Stimulated activated CD4-positive, alpha-beta T cell treated with anti-CD3 and anti-CD28 coated beads, Interleukin-1b, Interleukin-23, amount 100 ng/mL, for 1 hour (primary cell): ENCODE measurements at regions not wholly inside any gene's neighbourhood (a gene's known extent, or its start where the extent isn't known, plus 50 kb on each side); places are given as distances from the start of the nearest gene placed in this dataset.

ENCODE experiments used
- DNase-seq, 2 donors: peaks; one replicate each; pipeline ENCODE4 v3.0.0-alpha.2; 2020; ENCODE audit warnings: low read depth in 2 of 2

DNA sequence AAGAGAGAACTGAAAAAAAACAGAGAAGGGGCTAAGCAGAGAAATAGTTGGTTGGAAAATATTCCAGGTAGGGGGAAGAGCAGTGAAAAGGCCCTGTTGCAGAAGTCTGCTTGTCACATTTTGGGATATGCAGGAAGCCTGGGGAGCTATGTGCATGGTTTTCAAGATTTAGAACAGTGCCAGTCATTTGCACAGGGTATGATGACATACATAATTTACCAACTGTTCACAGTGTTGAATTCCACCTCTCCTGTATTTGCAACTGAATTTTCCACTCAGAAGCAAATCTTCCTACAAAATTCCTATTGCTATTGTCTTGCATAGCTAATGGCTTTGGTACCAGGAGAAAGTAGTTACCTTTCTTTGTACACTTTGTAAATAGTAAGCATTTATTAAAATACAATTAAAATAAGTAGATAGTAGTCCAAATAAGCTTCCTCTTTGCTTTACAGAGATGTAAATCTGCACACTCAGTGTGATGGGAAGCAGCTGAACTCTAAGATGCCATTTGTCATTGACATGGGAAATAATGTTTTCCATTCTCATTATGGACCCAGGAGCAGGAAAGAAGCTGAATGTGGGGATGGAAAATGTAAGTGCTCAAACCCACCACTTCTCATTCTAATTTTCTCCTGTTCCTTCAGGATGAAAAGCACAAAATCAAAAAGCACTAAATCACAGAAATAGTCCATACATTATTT lies 177.4 kb downstream of the BTG1 start:
- no peak for DNase-seq

DNA sequence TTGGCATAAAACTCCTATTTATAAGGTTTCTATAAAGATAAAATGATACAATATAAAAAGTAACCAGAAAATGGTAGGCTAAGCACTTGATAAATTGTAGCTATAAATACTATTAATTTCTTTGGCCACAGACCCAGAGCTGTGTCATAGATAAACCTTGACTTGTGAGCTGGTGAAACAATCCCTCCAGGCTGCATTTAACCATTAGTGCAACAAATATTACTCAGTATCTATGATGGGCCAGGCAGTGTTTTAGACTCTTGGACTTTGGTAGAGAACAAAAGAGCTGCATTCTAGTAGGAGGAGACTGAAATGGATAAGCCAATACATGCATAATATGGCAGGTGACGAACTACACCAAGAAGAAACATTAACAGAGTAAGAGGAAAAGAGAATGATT lies 178.1 kb downstream of the BTG1 start:
- no peak for DNase-seq

DNA sequence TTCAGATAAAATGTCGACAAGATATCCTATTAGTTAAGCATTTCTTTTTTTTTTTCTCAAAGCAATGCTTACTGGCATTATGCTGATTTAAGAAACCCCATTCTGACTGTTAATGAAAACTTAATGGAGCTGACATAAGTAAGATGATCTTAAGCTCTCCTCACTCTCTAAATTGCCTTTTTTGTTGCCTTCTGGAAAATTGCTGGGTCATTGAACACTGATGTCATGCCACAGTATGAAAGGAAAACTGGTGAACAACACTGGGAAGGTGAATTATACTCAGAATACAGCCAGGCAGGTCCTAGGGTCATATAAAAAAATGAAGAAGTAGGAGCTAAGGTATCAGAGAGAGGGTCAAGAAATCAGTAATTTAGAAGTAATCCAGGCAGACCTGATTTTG lies 179.9 kb downstream of the BTG1 start:
- no peak for DNase-seq

DNA sequence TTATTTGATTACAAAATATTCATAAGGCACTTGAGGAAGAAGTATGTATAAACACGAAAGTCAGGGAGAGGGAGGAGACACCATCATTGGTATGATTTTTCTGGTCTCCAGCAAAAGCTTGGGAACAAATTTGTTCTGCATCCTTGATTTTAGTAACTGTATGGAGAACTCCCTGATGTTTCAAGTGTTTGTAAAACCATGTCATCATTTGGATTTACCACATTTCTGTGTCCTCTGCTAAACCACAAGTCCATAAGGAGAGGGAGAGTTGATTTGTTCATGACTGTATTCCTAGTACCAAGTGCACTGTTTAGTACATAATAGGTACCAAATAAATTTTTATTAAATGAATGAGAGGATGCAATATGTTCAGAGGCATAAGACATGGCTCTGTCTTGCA lies 181.1 kb downstream of the BTG1 start:
- DNase-seq, result no peak

DNA sequence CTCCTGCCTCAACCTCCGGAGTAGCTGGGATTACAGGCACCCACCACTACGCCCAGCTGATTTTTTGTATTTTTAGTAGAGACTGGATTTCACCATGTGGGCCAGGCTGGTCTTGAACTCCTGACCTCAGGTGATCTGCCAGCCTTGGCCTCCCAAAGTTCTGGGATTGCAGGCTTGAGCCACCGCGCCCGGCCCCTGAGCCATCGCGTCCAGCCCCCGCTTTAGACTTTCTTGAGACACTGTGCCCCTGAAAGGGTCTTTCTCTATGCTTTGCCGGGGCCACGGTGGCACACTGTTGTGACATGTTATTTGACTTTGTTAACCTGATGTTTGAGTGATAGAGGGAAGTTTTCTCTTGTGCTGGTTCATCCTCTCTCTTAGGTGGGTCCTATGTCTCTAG lies 186.4 kb downstream of the BTG1 start:
- DNase-seq, result no peak

DNA sequence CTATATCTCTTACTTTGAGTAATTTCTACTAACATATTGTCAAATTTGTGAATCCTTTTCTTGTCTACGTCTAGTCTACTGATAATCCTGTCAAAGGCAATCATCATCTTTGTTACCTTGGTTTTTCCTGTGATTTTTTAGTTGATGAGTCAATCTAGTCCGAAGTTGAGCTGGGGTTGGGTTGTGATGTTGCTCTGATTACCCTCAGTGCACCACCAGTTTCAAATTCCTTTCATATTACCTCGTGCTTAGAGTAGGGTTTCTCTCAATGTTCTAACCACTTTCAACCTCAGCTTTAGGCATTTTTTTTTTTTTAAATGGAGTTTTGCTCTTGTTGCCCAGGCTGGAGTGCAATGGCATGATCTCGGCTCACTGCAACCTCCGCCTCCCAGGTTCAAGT lies 186.8 kb downstream of the BTG1 start:
- DNase-seq, result no peak

DNA sequence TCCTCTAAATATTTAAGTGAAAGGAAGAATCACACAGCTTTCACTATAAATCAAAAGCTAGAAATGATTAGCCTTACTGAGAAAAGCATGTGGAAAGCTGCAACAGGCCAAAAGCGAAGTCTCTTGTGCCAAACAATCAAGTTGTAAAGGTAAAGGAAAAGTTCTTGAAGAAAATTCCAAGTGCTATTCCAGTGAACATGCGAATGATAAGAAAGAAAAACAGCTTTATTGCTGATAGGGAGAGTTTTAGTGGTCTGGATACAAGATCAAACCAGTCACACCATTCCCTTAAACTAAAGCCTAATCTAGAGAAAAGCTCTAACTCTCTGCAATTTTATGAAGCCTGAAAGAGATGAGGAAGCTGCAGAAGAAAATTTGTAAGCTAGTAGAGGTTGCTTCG lies 190.9 kb downstream of the BTG1 start:
- no peak for DNase-seq

DNA sequence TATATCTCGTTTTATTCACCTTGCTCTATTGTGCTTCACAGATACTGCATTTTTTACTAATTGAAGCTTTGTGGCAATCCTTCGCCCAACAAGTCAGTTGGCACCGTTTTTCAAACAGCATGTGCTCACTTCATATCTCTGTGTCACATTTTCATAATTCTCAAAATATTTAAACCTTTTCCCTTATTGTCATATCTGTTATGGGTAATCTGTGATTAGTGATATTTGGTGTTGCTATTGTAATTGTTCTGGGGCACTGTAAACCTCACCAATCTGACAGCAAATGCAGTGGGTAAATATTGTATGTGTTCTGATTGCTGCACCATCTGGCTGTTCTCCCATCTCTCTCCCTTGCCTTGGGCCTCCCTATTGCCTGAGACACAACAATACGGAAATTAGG lies 191.3 kb downstream of the BTG1 start:
- DNase-seq, result no peak

DNA sequence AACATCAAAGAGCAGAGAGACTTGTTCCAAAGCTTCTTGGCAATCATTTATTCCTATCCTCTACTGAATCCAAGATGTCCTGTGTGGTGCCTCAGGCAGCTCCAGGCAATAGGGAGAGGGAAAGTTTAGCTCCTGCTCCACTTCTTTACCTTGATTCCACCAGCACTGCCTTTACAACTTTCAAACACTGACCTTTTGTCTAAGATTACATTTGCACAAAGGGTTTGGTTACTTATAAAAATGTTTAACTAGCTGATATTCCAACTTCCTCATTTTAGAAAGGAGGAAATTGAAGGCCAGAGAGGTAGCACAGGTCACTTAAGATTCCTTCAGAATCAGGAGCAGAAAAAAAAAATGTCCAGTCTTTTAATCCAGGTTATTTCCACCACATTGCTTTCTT lies 192.7 kb downstream of the BTG1 start:
- no peak for DNase-seq

DNA sequence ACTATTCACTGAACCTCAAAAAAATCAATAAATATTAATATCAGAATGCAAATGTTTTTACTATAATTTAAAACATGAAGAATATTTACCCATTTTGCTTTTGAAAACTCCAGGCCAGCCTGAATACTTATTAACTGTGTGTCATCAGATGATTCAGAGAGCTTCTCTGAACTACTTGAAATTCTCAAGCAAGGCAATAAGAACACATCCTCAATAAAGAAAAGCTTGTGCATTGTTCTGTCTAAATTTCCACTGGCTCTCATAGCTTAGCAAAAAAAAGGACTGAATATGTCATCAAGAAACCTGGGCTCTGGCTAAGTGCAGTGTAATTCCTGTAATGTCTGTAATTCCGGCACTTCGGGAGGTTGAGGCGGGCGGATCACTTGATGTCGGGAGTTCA lies 194.1 kb downstream of the BTG1 start:
- DNase-seq, result no peak

DNA sequence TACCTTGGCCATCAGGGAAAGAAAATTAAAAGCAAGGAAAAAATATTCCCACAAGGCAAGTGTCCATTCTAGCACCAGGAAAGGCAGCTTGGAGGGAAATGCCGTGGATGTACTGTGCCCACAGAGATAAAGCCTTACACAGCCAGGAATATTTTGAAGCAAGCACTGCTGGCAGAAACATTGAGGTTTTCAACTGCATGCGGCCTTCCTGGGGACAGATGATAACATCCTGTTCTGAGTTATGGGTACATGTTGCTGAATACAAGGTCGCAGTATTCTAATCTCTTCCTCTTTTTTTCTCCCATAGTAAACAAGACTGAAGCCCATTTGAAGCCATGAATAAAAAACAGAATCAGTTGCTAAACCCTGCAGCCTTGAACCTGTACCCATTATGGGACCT lies 197.1 kb downstream of the BTG1 start:
- DNase-seq, result no peak

DNA sequence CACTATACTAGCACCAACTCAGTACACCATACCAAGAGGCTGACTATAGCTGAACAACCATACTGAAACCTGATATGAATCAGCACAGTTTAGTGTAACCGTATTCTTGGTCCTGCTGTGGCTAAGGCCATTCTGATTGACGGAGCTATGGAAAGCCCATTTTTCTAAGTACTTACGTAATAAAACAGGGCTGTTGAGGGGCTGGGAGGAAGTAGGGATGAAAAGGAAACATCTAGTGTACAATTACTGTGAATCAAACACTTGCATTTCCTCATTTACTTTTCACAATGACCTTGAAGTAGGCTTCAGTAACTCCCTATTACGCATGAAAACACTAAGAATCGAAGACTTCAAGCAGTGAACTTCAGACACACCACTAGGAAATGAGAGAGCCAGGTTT lies 198.2 kb downstream of the BTG1 start:
- DNase-seq, result no peak

DNA sequence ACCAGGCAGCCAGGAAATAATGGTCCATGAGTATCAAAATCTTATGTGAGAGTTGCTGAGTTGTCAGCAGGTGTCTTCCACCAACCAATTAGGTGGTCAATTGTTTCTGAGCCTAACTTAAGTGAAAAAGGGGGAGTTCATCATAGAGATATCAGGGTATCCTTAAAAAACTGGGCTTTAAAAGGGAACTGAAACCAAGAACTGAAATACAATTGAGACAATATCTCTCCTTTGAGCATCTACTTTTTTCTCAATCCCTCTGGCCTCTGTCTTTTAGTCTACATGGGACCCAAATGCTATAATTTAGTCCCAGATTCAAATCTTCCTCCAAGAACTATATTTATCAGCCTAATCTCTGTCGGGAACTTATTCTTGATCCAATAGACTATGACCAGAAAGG lies 201.0 kb downstream of the BTG1 start:
- no peak for DNase-seq

DNA sequence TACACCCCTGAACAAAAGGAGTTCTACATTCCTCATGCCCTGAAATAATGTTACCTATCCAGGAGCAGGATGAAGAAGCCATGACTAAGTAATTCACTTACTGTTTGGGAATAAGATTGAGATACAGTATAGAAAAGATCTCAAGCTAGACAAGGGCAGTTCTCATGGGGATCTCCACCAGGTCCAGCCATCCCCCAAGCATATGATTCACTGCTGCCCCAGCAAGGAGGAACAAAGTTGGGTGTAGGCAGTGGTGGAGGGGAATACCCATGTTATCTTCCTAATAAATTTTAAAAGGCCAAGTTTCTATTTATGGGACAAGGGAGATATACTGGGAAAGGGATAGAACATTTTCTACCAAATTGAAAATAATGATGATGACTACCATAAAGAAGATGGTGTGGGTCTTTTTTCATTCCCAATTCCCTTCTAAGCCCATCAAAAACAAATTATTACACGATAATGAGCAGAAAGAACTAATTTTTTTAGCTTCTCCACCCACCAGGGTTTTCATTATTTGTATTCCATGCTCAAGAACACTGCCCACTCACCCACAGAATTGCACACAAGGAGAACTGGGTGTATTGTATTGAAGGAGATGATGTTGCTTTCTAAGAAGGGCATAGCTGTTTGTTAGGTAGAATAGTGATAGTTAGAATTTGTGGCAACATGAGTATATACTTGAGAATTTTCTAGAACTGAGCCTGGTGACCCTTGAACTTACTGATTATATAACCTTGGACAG lies 204.6 kb downstream of the BTG1 start:
- DNase-seq, result no peak

DNA sequence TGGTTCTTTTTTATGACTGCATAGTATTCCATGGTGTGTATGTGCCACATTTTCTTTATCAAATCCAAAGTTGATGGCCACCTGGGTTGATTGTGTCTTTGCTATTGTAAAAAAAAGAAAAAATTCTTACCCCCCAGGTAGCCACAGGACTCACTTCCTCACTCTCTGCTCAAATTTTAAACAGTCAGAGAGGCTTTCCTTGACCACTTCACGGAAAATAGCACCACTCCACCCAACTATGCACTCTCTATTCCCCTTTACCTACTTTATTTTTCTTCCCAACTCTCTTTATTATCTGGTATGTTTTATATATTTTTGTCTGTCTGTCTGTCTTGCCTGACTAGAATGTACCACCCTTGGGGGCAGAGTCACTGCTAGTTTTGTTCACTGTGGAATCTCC lies 205.3 kb downstream of the BTG1 start:
- DNase-seq, result no peak

DNA sequence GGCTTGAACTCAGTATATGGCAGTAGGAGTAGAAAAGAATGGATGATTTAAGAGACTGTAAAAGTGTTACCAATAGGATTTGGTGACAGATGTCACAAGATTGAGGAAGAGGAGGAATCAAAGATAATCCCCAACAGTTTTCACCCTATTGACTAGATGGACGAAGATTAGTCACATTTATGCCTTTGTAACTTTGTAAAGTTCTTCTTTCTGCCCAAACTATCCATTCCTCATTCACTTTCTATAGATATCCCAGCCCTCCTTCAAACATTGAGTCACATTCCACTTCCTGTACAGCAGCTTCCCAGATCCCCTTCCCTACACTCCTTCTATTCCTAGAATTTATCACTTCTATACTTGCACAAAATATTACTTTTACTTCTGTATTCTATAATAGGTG lies 207.9 kb downstream of the BTG1 start:
- no peak for DNase-seq

DNA sequence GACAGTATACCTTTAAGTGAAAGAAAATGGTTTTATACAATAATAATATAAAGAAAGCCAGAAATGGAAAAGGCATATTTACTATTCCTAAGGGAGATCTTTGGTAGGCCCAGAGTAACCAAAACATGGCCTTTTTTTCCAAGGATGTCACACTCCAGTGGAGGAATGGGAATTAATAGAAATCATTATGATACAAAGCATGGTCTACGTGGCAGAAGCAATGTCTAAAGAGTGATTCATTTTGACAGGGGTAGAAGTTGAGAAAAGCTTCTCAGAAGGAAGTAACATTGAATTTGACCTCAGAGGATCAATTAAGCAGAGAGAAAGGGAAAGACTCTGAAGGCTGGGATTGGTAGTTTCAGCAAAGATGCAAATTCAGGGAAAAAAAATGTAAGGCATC lies 208.6 kb downstream of the BTG1 start:
- no peak for DNase-seq

DNA sequence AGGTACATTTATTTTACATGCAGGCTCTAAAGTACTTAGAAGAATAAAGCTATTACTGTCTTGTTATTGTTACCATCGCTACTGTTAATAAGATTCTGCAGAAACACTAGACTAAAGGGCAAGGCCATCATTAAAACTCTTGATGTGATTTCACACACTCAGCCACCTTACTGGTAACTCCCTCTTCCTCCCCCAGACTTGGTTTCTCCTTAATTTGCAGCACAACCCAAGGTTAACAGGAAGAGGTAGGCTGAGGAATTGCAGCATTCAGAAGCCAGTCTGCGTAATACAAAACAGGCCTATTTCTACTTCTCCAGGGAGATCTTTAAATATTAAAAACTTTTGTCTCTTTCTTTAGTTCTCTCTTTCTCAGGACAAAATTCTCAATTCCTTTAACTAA lies 210.3 kb downstream of the BTG1 start:
- DNase-seq, result no peak

DNA sequence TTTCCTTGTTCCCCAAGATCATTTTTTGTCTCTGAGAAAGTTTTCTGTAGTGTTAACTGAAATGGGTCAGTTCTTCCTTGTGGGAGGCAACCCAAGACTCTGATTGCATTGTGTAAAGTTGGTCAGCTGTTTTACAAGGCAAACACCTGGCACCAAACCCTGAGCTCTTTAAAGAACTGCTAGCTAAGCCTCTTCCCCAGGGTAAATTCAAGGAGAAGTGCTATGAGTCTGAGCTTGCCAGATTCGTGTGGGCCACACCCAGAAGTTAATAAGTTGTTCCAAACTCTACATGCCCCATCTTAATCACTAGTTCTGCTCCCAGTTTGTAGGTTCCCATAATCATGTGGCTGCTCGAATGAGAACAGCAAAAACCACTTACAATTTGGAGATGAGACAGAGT lies 214.5 kb downstream of the BTG1 start:
- DNase-seq, result no peak

DNA sequence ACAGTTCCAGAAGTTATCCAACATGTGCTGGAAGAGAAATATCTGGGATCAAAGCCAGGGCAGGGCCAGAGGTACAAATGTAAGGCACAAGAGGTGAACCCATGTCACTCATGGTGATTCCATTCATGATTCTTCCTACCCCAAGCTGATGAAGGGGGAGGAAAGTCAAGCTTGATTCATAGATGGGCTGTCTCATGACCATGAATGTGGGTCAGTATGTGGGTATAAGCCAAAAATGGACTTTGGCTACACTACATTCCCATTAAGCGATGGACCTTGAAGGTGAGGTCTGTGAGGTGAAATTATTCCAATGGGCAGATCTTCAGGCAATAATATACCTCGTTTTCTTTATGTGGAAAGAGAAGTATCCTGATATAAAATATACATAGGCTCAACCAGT lies 217.1 kb downstream of the BTG1 start:
- no peak for DNase-seq

DNA sequence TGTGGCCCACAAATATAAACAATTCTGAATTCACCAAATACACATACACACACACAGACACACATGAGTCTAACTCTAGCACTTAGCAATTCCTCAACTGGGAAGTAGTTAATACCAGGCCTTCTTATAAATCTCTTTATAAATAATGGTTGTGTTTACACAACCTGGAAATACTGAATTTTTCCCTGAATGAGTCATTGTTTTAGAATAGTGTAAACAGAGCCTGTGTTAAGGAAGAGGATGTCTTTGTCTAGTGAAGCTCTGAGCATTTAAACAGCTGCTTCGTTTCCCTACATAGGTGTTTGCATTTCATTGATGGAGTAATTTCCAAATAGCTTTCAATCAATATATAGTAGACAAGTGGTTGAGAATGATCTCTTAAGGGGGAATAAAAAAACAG lies 218.8 kb downstream of the BTG1 start:
- DNase-seq, result no peak

DNA sequence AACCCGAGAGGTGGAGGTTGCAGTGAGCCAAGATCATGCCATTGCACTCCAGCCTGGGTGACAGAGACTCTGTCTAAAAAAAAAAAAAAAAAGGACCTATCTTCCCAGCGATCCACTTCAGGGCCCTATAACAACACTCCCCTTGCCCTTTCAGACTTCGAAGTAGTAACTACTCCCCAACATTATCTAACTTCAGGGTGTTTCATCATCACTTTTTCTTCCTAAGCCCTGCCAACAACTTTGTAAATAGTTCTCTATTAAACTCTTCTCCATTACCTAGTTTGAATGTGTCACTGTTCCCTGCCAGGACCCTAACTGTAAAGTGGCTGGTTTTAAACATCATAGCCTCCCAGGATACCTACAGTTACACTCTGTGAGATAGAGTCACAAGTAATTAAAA lies 220.8 kb downstream of the BTG1 start:
- DNase-seq, result no peak

DNA sequence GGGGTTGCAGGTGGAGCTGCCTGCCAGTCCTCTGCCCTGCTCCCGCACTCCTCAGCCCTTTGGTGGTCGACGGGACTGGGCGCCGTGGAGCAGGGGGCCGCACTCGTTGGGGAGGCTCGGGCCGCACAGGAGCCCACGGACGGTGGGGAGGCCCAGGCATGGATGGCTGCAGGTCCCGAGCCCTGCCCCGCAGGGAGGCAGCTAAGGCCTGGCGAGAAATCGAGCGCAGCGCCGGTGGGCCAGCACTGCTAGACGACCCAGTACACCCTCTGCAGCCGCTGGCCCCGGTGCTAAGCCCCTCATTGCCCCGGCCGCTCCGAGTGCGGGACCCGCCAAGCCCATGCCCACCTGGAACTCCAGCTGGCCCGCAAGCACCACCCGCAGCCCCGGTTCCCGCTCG lies 221.8 kb downstream of the BTG1 start:
- DNase-seq, result no peak

DNA sequence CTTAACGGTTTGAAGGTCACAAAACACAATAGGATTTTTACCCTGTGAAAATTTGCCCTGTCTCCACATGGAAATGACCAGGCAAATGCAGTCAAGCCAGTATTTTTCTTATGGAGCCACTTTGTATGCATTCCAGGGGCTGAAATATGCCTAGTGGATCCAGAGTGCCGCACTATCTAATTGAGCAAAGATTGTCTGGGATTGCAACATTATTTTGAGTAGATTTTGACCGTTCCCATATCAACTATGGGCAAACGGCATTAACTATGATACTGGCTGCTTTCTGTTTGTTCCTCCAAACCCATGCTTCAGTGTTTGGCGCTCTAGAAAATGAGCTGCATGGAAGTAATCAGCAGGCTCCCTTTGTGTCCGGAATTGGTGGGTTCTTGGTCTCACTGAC lies 223.0 kb downstream of the BTG1 start:
- no peak for DNase-seq
